Pancreas (tissue), 10 donors: ENCODE measurements at regions not wholly inside any gene's neighbourhood (a gene's known extent, or its start where the extent isn't known, plus 50 kb on each side); places are given as distances from the start of the nearest gene placed in this dataset.
"Not testable (repeated sequence)": the region's sequence is repeated elsewhere in the genome, so short reads cannot be mapped to it uniquely, and the experiment has no call there.

Experiments used
- ATAC-seq, 4 donors: fragments of 200-7000 bp; cut with Tn5 transposase; one replicate each; pipeline versions ENCODE4 v1.8.0 to v1.9.1; 2020; ENCODE audit warnings: mild to moderate bottlenecking in 4 of 4, moderate library complexity in 4 of 4
- DNase-seq, 6 donors: peaks; one replicate each; pipeline ENCODE4 v3.0.0-alpha.2; 2020
- FAIRE-seq: peaks from 2 replicates; lab custom pipeline; 2012; peaks lifted over from hg19 to GRCh38; lab: Jason Lieb, UNC
- H3K27ac ChIP-seq, 4 donors: fragments of 200-600 bp; sonication (generic); 1 replicate in 3 of 4; 2 replicates in 1 of 4; pipeline versions ENCODE4 v1.5.0 to v1.8.0; 2020
- H3K27me3 ChIP-seq, 4 donors: fragments of 200-600 bp; one replicate each; pipeline ENCODE4 v1.8.0; 2021
- H3K36me3 ChIP-seq, 3 donors: fragments of 200-600 bp; sonication (generic) in 1 of 3; one replicate each; pipeline versions ENCODE4 v1.5.0 to v1.8.0; 2020 to 2021
- H3K4me1 ChIP-seq, 3 donors: fragments of 200-600 bp; one replicate each; pipeline ENCODE4 v1.8.0; 2021
- H3K4me3 ChIP-seq, 4 donors: fragments of 200-600 bp; sonication (generic) in 2 of 4; one replicate each; pipeline versions ENCODE4 v1.5.0 to v1.8.0; 2020 to 2021
- H3K9me3 ChIP-seq, 4 donors: fragments of 200-600 bp; one replicate each; pipeline ENCODE4 v1.8.0; 2021
- CTCF ChIP-seq, 4 donors: fragments of 200-600 bp; sonication (generic) in 3 of 4; IDR thresholded peaks; one replicate each; pipeline versions ENCODE4 v1.5.0 to v1.8.0; 2021; ENCODE audit warnings: antibody characterized with exemption in 4 of 4
- WGBS, 2 donors: extraction: QIAGEN DNeasy Blood & Tissue Kit; methylation state at CpG; one replicate each; pipeline ENCODE4 v1.1.7; 2013; 5-methylcytosine and 5-hydroxymethylcytosine counted together
- intact Hi-C, 3 donors: fragments of 100-400 bp; cut with DNase I; formaldehyde crosslinking; loops; one replicate each; pipeline versions ENCODE4 v1.11.1 to v1.14.2; 2022
- donor health status: healthy with polysubstance abuse.
- donor health status: DM: no; HTN: no; CAD: no; lungs with moderate emphysema.
- donor health status: DM: no; HTN: no; CAD: no.
- donor health status: control.
- donor health status: control.
- donor health status: Bipolar disorder and iron deficiency.
- donor health status: DM: yes; HTN: yes; CAD: no.
- donor health status: DM: no; HTN: no; CAD: no.
- donor health status: DM: no; HTN: no; CAD: no.
- donor health status: DM: yes; HTN: yes; CAD: no.

DNA sequence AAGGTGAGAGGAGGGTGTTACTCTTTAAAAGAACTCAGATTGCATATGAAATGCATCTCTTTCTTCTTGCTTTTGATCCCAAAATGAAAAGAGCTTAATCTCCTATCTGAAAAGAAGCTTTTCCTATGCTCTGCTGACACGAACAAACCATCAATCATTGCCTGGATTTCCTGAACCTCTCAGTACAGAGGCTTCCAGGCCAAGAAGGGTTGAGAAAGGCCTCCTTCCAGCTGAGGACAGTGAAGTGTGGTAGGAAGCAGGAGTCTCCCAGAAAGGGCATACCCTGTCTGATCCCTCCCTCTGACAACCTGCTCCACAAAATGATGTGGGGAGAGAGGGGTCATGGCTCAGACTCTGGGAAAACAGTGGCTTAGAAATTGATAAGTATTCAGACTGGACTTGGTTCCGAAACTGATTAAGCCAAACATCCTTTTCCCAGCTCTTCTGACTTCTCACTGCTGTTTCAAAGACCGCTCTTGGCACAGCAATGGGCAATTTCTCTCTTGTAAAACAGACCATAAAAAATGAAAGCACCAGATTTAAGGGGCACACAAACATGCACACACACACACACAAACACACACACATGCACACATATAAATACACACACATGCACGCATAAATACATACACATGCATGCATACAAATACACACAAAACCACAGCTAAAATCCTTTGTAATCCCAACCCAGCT, 310.3 kb downstream of the SIPA1L2 start:
- no peak overlapping the region for H3K27ac ChIP-seq
- no peaks in the 10 kb centered on the region for H3K27me3 ChIP-seq
- H3K36me3 ChIP-seq: no peaks in the 10 kb centered on the region
- FAIRE-seq (no peak), ATAC-seq (no peak), DNase-seq (no peak)
- H3K4me1 ChIP-seq: no peaks in the 10 kb centered on the region
- H3K9me3 ChIP-seq: no peaks in the 10 kb centered on the region
- intact Hi-C loops: no loop called here
- TF ChIP-seq CTCF (IDR thresholded peaks at IDR 0.05): no peak
- 73 to 84% methylated on average over 4 of the region's 4 CpGs for WGBS, 2 donors
- no peak overlapping the region for H3K4me3 ChIP-seq

GRCh38 chr1:232319072-232319471, 310.9 kb downstream of the SIPA1L2 start:
- WGBS, 2 donors: 49 to 52% methylated on average over 10 of the region's 10 CpGs
- TF ChIP-seq CTCF (IDR thresholded peaks at IDR 0.05): no peak
- Histone ChIP-seq H3K9me3 (no peaks in the 10 kb centered on the region), H3K4me3 (no peak overlapping the region), H3K36me3 (no peaks in the 10 kb centered on the region), H3K4me1 (no peaks in the 10 kb centered on the region), H3K27me3 (no peaks in the 10 kb centered on the region), H3K27ac (no peak overlapping the region)
- intact Hi-C loops: no loop called here
- FAIRE-seq (no peak), DNase-seq (peak in 1 of 6 donors; percentile 33), ATAC-seq (no peak)

- intact Hi-C loops: no loop called here
- WGBS, 2 donors: 82 to 99% methylated on average over 2 of the region's 2 CpGs
- H3K27ac ChIP-seq: no peak overlapping the region
- H3K4me3 ChIP-seq: no peak overlapping the region
- no peaks in the 10 kb centered on the region for H3K9me3 ChIP-seq
- H3K36me3 ChIP-seq: no peaks in the 10 kb centered on the region
- TF ChIP-seq CTCF (IDR thresholded peaks at IDR 0.05): no peak
- ATAC-seq (no peak), DNase-seq (no peak), FAIRE-seq (no peak)
- H3K27me3 ChIP-seq: no peaks in the 10 kb centered on the region
- H3K4me1 ChIP-seq: no peaks in the 10 kb centered on the region
Observed at GRCh38 chr1:232318143-232318542, 311.8 kb downstream of the SIPA1L2 start.

GRCh38 chr1:232317350-232317749, 312.6 kb downstream of the SIPA1L2 start:
- Histone ChIP-seq H3K36me3 (no peaks in the 10 kb centered on the region), H3K4me3 (no peak overlapping the region), H3K27ac (no peak overlapping the region), H3K4me1 (no peaks in the 10 kb centered on the region), H3K9me3 (no peaks in the 10 kb centered on the region), H3K27me3 (no peaks in the 10 kb centered on the region)
- ATAC-seq: no peak
- no peak for TF ChIP-seq CTCF (IDR thresholded peaks at IDR 0.05)
- no peak for FAIRE-seq
- 74 to 82% methylated on average over 1 of the region's 1 CpG for WGBS, 2 donors
- intact Hi-C loops: no loop called here
- DNase-seq: no peak

DNA sequence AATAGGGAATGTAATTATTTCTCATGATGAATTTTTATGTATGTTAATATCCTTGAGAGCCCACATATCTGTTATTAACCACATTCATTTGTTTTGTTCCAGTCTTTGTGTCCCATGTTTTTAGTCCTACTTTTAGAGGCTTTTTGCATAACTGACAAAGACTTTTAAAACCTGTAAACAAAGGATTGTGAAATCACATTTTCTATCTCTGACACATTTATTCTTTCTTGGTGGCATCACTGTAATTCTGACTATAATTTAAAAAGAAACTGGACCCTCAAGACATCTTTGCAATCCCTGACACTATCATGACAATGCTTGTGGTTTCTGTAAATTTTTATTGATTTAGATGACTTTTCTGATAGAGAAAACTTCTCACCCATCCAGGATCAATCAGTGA, 313.1 kb downstream of the SIPA1L2 start:
- ATAC-seq (no peak), DNase-seq (no peak), FAIRE-seq (no peak)
- H3K4me1 ChIP-seq: no peaks in the 10 kb centered on the region
- no peak for TF ChIP-seq CTCF (IDR thresholded peaks at IDR 0.05)
- H3K9me3 ChIP-seq: no peaks in the 10 kb centered on the region
- H3K4me3 ChIP-seq: no peak overlapping the region
- H3K27ac ChIP-seq: no peak overlapping the region
- intact Hi-C loops: no loop called here
- no peaks in the 10 kb centered on the region for H3K36me3 ChIP-seq
- no peaks in the 10 kb centered on the region for H3K27me3 ChIP-seq

GRCh38 chr1:232313876-232314275, 316.1 kb downstream of the SIPA1L2 start:
- FAIRE-seq, DNase-seq, H3K9me3 ChIP-seq, H3K27ac ChIP-seq, H3K36me3 ChIP-seq, H3K4me1 ChIP-seq, H3K4me3 ChIP-seq, H3K27me3 ChIP-seq, ATAC-seq, intact Hi-C loops: not testable (repeated sequence)
- WGBS, 2 donors: 83 to 88% methylated on average over 15 of the region's 15 CpGs
